Neural cell (in vitro differentiated cells): ENCODE measurements at regions not wholly inside any gene's neighbourhood (a gene's known extent, or its start where the extent isn't known, plus 50 kb on each side); places are given as distances from the start of the nearest gene placed in this dataset.

Source experiments
- H2AFZ ChIP-seq: fragments of 200-600, 300-800 bp; sonication (generic), shearing (Covaris generic); 2 replicates; pipeline ENCODE4 v1.6.0; 2014; ENCODE audit warnings: low read depth, mild to moderate bottlenecking, antibody characterized with exemption, low read length, moderate library complexity
- H3F3A ChIP-seq: fragments of 200-600 bp; shearing (Covaris generic); 2 replicates; pipeline ENCODE4 v1.6.1; 2016; ENCODE audit warnings: mild to moderate bottlenecking, moderate library complexity, mixed read lengths, antibody characterized with exemption, low read length; ENCODE audit not compliant: insufficient read depth, poor library complexity, severe bottlenecking
- H3K27ac ChIP-seq: fragments of 200-600, 300-800 bp; sonication (generic), shearing (Covaris generic); 2 replicates; pipeline ENCODE4 v1.5.1; 2014; ENCODE audit warnings: mild to moderate bottlenecking, low read length, moderate library complexity
- H3K27me3 ChIP-seq: fragments of 300-800, 200-600 bp; sonication (generic), shearing (Covaris generic); 2 replicates; pipeline ENCODE4 v1.6.0; 2014; ENCODE audit warnings: mild to moderate bottlenecking, low read depth, low read length, moderate library complexity; ENCODE audit not compliant: insufficient read depth
- H3K36me3 ChIP-seq: fragments of 300-800, 200-600 bp; sonication (generic), shearing (Covaris generic); 2 replicates; pipeline ENCODE4 v1.5.1; 2014; ENCODE audit warnings: mild to moderate bottlenecking, antibody characterized with exemption, low read length, moderate library complexity; ENCODE audit not compliant: insufficient read depth
- H3K4me2 ChIP-seq: fragments of 300-800, 200-600 bp; sonication (generic), shearing (Covaris generic); 2 replicates; pipeline ENCODE4 v1.6.0; 2014; ENCODE audit warnings: mild to moderate bottlenecking, low read length
- H3K4me3 ChIP-seq: fragments of 300-800, 200-600 bp; sonication (generic), shearing (Covaris generic); 2 replicates; pipeline ENCODE4 v1.5.1; 2014; ENCODE audit warnings: mild to moderate bottlenecking, low read length, moderate library complexity
- H3K79me2 ChIP-seq: fragments of 200-600 bp; shearing (Covaris generic); replicated peaks from 2 replicates; pipeline ENCODE4 v1.6.0; 2014; ENCODE audit warnings: mild to moderate bottlenecking, low read length, moderate library complexity; ENCODE audit not compliant: insufficient read depth
- H3K9ac ChIP-seq: fragments of 300-800, 200-600 bp; sonication (generic), shearing (Covaris generic); 2 replicates; pipeline ENCODE4 v1.6.1; 2016; ENCODE audit warnings: mild to moderate bottlenecking, low read length, mixed read lengths
- H3K9me2 ChIP-seq: fragments of 200-600 bp; shearing (Covaris generic); 2 replicates; pipeline ENCODE4 v1.6.1; 2016; ENCODE audit warnings: mild to moderate bottlenecking, low read length, mixed read lengths; ENCODE audit not compliant: insufficient read depth
- H3K9me3 ChIP-seq: fragments of 200-600, 300-800 bp; sonication (generic), shearing (Covaris generic); 2 replicates; pipeline ENCODE4 v1.6.1; 2016; ENCODE audit warnings: mild to moderate bottlenecking, mixed run types, low read length, moderate library complexity, mixed read lengths
- H4K20me1 ChIP-seq: fragments of 200-600 bp; shearing (Covaris generic); 2 replicates; pipeline ENCODE4 v1.6.1; 2016; ENCODE audit warnings: mild to moderate bottlenecking, mixed run types; ENCODE audit not compliant: insufficient read depth
- EP300 ChIP-seq: fragments of 450-650 bp; conservative IDR thresholded peaks from 2 replicates; pipeline ENCODE4 v1.6.1; 2014; ENCODE audit warnings: antibody characterized with exemption, mild to moderate bottlenecking, moderate library complexity; ENCODE audit not compliant: poor library complexity, severe bottlenecking
- EZH2 ChIP-seq: fragments of 200-600, 300-800 bp; shearing (Covaris generic), sonication (generic); IDR thresholded peaks from 2 replicates; pipeline ENCODE4 v1.6.1; 2014; ENCODE audit warnings: antibody characterized with exemption, low read length, borderline replicate concordance, mild to moderate bottlenecking; ENCODE audit not compliant: insufficient read depth, poor library complexity, severe bottlenecking
- MXI1 ChIP-seq: fragments of 450-650 bp; conservative IDR thresholded peaks from 2 replicates; pipeline ENCODE4 v1.6.1; 2014; ENCODE audit warnings: antibody characterized with exemption, mild to moderate bottlenecking; ENCODE audit not compliant: poor library complexity, severe bottlenecking
- POLR2AphosphoS5 ChIP-seq: IDR thresholded peaks from 2 replicates; pipeline ENCODE4 v1.6.1; 2012
- RAD21 ChIP-seq: fragments of 450-650 bp; conservative IDR thresholded peaks from 2 replicates; pipeline ENCODE4 v1.6.1; 2014; ENCODE audit warnings: antibody characterized with exemption, mild to moderate bottlenecking, moderate library complexity
- SMC3 ChIP-seq: fragments of 450-650 bp; conservative IDR thresholded peaks from 2 replicates; pipeline ENCODE4 v1.6.1; 2014; ENCODE audit warnings: antibody characterized with exemption, mild to moderate bottlenecking, moderate library complexity; ENCODE audit not compliant: poor library complexity
- TAF1 ChIP-seq: IDR thresholded peaks from 2 replicates; pipeline ENCODE4 v1.6.1; 2012; ENCODE audit warnings: low read depth
- TF ChIP-seq, protein P1 (sequence below): fragments of 450-650 bp; IDR thresholded peaks from 2 replicates; pipeline ENCODE4 v1.5.1; 2014; ENCODE audit warnings: antibody characterized with exemption, mild to moderate bottlenecking, moderate library complexity; ENCODE audit not compliant: poor library complexity, severe bottlenecking
- TF ChIP-seq, protein P2 (sequence below): IDR thresholded peaks from 2 replicates; pipeline ENCODE4 v1.6.1; 2012; ENCODE audit warnings: borderline replicate concordance

DNA sequence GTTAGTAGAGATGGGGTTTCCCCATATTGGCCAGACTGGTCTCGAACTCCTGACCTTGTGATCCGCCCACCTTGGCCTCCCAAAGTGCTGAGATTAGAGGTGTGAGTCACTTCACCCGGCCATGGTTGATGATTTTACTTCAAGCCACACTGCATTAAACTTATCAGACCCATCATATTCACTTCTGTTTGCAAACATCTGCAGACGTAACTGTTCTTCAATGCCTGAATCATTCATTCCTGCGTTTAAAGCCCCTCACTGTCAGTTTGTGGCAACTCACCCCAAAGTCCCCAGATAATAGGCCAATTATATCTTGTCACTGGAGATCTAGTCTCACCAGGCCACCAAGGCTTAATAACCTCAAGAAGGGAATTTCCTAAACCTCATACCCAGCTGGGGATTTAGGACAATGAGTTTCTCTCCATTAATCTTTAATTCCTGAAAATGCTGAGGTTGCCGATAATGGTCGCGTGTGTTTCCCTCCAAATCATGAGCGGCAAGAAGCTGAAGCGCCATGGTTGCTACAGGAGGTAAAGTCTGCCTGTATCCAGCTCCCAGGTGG is 229.6 kb downstream of the LY86 start:
- Histone ChIP-seq H3K4me2 (no peak overlapping the region), H3F3A (no peaks in the 10 kb centered on the region), H3K36me3 (no peaks in the 10 kb centered on the region), H3K79me2 (no peaks in the 10 kb centered on the region), H3K27ac (no peak overlapping the region), H3K9ac (no peak overlapping the region), H3K9me3 (no peaks in the 10 kb centered on the region), H3K9me2 (no peaks in the 10 kb centered on the region), H2AFZ (no peak overlapping the region), H3K27me3 (no peaks in the 10 kb centered on the region), H3K4me3 (no peak overlapping the region), H4K20me1 (no peaks in the 10 kb centered on the region)
- no peak for TF ChIP-seq SMC3
- TF ChIP-seq, protein P1, sequence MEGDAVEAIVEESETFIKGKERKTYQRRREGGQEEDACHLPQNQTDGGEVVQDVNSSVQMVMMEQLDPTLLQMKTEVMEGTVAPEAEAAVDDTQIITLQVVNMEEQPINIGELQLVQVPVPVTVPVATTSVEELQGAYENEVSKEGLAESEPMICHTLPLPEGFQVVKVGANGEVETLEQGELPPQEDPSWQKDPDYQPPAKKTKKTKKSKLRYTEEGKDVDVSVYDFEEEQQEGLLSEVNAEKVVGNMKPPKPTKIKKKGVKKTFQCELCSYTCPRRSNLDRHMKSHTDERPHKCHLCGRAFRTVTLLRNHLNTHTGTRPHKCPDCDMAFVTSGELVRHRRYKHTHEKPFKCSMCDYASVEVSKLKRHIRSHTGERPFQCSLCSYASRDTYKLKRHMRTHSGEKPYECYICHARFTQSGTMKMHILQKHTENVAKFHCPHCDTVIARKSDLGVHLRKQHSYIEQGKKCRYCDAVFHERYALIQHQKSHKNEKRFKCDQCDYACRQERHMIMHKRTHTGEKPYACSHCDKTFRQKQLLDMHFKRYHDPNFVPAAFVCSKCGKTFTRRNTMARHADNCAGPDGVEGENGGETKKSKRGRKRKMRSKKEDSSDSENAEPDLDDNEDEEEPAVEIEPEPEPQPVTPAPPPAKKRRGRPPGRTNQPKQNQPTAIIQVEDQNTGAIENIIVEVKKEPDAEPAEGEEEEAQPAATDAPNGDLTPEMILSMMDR = no peak
- TF ChIP-seq EZH2 = no peak
- no peak for TF ChIP-seq POLR2AphosphoS5
- TF ChIP-seq MXI1 = no peak
- TF ChIP-seq TAF1 = no peak
- no peak for TF ChIP-seq RAD21
- TF ChIP-seq EP300 = no peak
- TF ChIP-seq, protein P2, sequence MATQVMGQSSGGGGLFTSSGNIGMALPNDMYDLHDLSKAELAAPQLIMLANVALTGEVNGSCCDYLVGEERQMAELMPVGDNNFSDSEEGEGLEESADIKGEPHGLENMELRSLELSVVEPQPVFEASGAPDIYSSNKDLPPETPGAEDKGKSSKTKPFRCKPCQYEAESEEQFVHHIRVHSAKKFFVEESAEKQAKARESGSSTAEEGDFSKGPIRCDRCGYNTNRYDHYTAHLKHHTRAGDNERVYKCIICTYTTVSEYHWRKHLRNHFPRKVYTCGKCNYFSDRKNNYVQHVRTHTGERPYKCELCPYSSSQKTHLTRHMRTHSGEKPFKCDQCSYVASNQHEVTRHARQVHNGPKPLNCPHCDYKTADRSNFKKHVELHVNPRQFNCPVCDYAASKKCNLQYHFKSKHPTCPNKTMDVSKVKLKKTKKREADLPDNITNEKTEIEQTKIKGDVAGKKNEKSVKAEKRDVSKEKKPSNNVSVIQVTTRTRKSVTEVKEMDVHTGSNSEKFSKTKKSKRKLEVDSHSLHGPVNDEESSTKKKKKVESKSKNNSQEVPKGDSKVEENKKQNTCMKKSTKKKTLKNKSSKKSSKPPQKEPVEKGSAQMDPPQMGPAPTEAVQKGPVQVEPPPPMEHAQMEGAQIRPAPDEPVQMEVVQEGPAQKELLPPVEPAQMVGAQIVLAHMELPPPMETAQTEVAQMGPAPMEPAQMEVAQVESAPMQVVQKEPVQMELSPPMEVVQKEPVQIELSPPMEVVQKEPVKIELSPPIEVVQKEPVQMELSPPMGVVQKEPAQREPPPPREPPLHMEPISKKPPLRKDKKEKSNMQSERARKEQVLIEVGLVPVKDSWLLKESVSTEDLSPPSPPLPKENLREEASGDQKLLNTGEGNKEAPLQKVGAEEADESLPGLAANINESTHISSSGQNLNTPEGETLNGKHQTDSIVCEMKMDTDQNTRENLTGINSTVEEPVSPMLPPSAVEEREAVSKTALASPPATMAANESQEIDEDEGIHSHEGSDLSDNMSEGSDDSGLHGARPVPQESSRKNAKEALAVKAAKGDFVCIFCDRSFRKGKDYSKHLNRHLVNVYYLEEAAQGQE = no peak

GRCh38 chr6:6820641-6821238 is 232.2 kb downstream of the LY86 start:
- Histone ChIP-seq H4K20me1 (no peaks in the 10 kb centered on the region), H3K9ac (no peak overlapping the region), H3K4me3 (no peak overlapping the region), H3K4me2 (no peak overlapping the region), H2AFZ (no peak overlapping the region), H3K9me2 (no peaks in the 10 kb centered on the region), H3K27me3 (no peaks in the 10 kb centered on the region), H3K36me3 (no peaks in the 10 kb centered on the region), H3K79me2 (no peaks in the 10 kb centered on the region), H3K9me3 (no peaks in the 10 kb centered on the region), H3F3A (no peaks in the 10 kb centered on the region), H3K27ac (no peak overlapping the region)
- TF ChIP-seq, protein P1 = no peak
- TF ChIP-seq SMC3 (no peak), MXI1 (no peak), POLR2AphosphoS5 (no peak), EP300 (no peak), TAF1 (no peak), EZH2 (no peak), RAD21 (no peak)
- TF ChIP-seq, protein P2 = no peak
